GM06990 (cell line): ENCODE measurements at regions not wholly inside any gene's neighbourhood (a gene's known extent, or its start where the extent isn't known, plus 50 kb on each side); places are given as distances from the start of the nearest gene placed in this dataset.

ENCODE experiments used
- DNase-seq: peaks from one replicate; pipeline ENCODE4 v3.0.0-alpha.2; 2011; ENCODE audit not compliant: insufficient read length; ENCODE audit errors: extremely low read depth
- H3K27me3 ChIP-seq: replicated peaks from 2 replicates; pipeline ENCODE4 v1.6.0; 2011; ENCODE audit warnings: low read length; ENCODE audit not compliant: control insufficient read depth, insufficient read depth
- H3K36me3 ChIP-seq: 2 replicates; pipeline ENCODE4 v1.5.1; 2011; ENCODE audit warnings: low read length; ENCODE audit not compliant: control insufficient read depth, insufficient read depth
- H3K4me3 ChIP-seq: replicated peaks from 2 replicates; pipeline ENCODE4 v1.5.1; 2011; ENCODE audit warnings: low read depth, mild to moderate bottlenecking, control low read depth, low read length
- TF ChIP-seq, protein P1 (sequence below): IDR thresholded peaks from 2 replicates; pipeline ENCODE4 v1.5.1; 2011; ENCODE audit warnings: low read length, control low read depth, mild to moderate bottlenecking, inconsistent platforms; ENCODE audit not compliant: insufficient read depth, poor library complexity, severe bottlenecking

DNA sequence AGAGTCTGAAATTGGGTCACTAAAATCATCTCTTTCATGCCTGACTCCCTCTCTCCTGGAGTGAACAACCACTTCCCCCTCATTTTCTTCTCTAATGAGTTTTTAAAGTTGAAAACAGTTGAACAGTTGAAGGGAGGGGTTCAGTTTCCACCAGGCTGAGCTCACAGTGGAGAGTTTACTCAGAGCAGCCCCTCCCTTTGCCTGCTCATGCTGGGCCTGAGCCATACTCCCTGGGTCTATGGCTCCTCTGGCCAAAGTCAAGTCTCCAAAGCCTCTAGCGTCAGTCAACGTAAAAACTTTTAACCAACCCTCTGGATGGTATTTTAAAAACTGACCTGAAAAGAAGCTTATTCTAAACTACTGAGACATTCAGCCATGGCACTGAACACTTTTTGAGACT lies 100.8 kb upstream of the RNPC3 start:
- DNase-seq = no peak
- Histone ChIP-seq H3K27me3 (no peaks in the 10 kb centered on the region), H3K36me3 (no peaks in the 10 kb centered on the region), H3K4me3 (no peak overlapping the region)
- TF ChIP-seq, protein P1, sequence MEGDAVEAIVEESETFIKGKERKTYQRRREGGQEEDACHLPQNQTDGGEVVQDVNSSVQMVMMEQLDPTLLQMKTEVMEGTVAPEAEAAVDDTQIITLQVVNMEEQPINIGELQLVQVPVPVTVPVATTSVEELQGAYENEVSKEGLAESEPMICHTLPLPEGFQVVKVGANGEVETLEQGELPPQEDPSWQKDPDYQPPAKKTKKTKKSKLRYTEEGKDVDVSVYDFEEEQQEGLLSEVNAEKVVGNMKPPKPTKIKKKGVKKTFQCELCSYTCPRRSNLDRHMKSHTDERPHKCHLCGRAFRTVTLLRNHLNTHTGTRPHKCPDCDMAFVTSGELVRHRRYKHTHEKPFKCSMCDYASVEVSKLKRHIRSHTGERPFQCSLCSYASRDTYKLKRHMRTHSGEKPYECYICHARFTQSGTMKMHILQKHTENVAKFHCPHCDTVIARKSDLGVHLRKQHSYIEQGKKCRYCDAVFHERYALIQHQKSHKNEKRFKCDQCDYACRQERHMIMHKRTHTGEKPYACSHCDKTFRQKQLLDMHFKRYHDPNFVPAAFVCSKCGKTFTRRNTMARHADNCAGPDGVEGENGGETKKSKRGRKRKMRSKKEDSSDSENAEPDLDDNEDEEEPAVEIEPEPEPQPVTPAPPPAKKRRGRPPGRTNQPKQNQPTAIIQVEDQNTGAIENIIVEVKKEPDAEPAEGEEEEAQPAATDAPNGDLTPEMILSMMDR = no peak

DNA sequence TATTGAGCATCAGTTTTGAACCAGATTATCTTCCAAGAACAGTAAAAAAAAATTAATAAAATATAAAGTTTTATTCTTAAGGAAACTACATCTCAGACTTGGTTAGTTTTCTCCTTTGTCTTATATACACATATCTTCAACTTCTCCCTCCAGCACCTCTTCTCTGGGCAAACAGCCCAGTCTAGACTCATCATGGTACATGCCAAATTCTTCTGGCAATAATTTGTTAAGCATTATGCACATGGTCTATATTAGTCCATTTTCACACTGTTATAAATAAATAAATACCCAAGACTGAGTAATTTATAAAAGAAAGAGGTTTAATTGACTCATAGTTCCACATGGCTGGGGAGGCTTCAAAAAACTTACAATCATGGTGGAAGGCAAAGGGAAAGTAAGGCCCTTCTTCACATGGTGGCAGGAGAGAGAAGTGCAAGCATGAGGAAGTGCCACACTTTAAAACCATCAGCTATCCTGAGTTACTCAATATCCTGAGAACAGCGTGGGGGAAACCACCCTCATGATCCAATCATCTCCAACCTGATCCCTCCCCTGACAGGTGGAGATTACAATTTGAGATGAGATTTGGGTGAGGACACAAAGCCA lies 108.7 kb upstream of the RNPC3 start:
- H3K36me3 ChIP-seq = no peaks in the 10 kb centered on the region
- DNase-seq = no peak
- TF ChIP-seq, protein P1 = no peak
- no peaks in the 10 kb centered on the region for H3K27me3 ChIP-seq
- H3K4me3 ChIP-seq = no peak overlapping the region

DNA sequence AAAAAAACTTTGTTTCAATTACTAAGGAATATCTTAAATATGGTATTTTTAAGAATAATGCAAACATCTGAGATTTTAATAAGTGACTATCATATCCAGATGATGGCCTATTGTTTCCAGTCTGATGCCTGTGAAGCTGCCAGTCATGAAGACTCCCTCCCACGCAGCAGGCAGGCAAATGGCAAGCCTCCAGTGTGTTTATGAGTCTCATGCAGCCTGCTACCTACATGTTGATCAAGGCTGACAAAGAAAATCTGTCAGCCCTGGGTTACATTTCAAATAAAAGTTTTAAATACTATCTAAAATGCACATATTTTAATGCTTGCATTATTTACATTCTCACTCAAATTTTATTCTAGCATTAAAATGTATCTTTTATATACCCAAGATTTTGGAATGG lies 137.6 kb upstream of the RNPC3 start:
- Histone ChIP-seq H3K27me3 (no peaks in the 10 kb centered on the region), H3K36me3 (no peaks in the 10 kb centered on the region), H3K4me3 (no peak overlapping the region)
- TF ChIP-seq, protein P1 = no peak
- no peak for DNase-seq

DNA sequence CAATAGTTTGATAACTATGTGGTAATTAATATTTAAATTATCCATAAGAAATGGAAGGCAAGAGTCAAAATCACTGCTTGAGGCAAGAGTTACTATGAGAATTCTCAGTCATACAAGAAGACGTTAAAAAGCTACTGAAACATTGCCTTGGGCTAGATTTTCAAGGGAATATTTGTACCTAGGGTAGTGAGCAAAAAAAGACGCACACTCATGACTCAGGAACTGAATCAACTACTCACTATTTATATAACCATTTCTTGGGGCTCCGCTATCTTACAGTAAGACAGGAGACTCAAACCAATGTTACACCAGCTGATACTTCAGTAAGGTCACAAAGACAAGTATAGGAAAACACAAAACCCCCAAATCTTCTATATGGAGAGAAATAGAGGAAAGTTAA lies 151.5 kb upstream of the RNPC3 start:
- Histone ChIP-seq H3K4me3 (no peak overlapping the region), H3K27me3 (no peaks in the 10 kb centered on the region), H3K36me3 (no peaks in the 10 kb centered on the region)
- TF ChIP-seq, protein P1 = no peak
- DNase-seq = no peak

DNA sequence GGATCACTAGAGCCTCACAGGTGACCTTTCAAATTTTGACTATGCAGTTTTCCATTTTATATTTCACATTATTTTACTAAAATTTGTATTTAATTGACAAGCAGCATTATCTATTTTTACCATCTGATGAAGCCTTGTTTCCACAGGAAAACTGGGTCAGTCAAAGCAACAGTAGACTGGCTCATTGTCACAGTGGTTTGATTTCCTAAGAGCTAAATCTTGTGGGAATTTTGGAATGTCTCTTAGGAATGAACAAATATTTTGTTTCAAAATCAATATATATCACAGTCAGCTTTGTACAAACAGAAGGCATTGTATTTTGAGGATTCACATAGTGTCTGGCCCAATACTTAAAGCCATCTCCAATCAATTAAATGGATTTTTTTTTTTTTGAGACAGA lies 152.6 kb upstream of the RNPC3 start:
- no peak for DNase-seq
- TF ChIP-seq, protein P1 = no peak
- no peaks in the 10 kb centered on the region for H3K36me3 ChIP-seq
- H3K27me3 ChIP-seq = no peaks in the 10 kb centered on the region
- H3K4me3 ChIP-seq = no peak overlapping the region

DNA sequence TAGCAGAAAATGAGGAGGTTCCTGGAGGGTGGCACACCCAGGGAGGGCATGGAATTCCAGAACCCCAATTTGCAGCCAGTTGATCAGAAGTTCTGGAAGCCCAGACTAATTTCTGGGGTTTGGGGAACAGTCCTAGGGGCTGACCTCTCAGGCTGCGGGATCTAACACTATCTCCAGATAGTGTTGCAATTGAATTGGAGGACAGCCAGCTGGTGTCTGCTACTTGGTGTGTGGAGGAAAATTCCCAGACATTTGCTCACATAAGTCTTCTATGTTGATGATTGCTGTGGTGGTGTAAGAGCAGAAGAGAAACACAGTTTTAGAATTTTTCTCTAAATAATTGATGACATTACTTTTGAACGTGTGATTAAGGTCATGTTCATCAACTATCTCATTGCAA lies 154.3 kb upstream of the RNPC3 start:
- no peak overlapping the region for H3K4me3 ChIP-seq
- H3K27me3 ChIP-seq = no peaks in the 10 kb centered on the region
- H3K36me3 ChIP-seq = no peaks in the 10 kb centered on the region
- no peak for DNase-seq
- TF ChIP-seq, protein P1 = no peak
